ENCODE measurements at regions not wholly inside any gene's neighbourhood (a gene's known extent, or its start where the extent isn't known, plus 50 kb on each side); places are given as distances from the start of the nearest gene placed in this dataset.

- no peak for DNase-seq (ENCODE audit: low read depth)
- H3K4me3 ChIP-seq (ENCODE audit: low read length) = no peak overlapping the region
- no peak for TF ChIP-seq CTCF (conservative IDR thresholded peaks at IDR 0.05; ENCODE audit: low read length)
These were observed 69.9 kb upstream of the PRMT6 start for GRCh38 chr1:106986603-106987002.

DNA sequence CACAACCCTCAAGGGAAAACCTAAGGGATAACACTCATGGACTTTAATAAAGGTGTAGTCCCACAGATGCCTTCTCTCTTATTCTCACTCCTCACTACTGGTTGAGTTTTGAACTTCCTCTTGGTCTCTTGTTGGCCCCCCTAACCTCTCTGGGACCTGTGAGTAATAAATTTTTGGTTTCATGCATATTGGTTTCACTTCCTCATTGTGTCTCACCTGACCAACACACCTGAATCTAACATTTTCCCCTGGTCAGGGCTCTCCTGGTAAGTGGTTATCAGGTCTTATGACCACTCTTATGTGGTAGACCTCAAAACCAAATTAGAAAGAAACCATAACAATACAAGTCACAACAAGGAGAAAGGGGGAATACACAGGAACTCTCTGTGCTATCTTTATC, 60.5 kb upstream of the PRMT6 start:
- H3K4me3 ChIP-seq (ENCODE audit: low read length) = no peak overlapping the region
- no peak for DNase-seq (ENCODE audit: low read depth)
- no peak for TF ChIP-seq CTCF (conservative IDR thresholded peaks at IDR 0.05; ENCODE audit: low read length)

DNA sequence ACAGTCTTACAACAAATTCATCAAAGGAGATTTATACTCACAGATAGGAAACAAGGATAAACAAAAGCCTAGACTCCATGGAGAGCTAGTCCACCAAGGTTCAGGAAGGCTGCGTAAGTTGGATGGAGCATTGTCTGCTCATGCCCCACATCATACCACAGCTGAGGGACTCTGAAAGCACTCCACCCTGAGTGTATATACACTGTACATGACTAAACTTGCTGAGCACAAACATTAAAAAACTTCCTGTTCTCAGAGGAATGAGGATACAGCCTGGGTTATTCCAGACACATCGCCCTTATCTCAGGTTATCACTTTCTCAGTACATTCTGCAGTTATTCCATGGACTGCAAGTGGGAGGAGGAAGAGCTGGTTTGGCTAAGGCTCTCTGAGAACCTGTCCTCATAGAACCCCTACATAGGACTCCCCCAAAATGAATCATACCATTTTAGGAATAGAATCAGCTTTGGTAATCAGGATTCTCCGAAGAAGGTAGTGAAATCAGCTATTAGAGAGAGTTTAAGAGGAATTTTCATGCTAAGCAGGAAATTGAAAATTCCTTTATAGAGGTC, 58.0 kb upstream of the PRMT6 start:
- DNase-seq (ENCODE audit: low read depth) = no peak
- TF ChIP-seq CTCF (conservative IDR thresholded peaks at IDR 0.05; ENCODE audit: low read length) = no peak
- H3K4me3 ChIP-seq (ENCODE audit: low read length) = no peak overlapping the region

GRCh38 chr1:107000902-107001301, 55.6 kb upstream of the PRMT6 start:
- TF ChIP-seq CTCF (conservative IDR thresholded peaks at IDR 0.05; ENCODE audit: low read length) = no peak

GRCh38 chr1:107003972-107004371, 52.5 kb upstream of the PRMT6 start:
- TF ChIP-seq CTCF (conservative IDR thresholded peaks at IDR 0.05; ENCODE audit: low read length) = no peak
- no peak for DNase-seq (ENCODE audit: low read depth)
- no peak overlapping the region for H3K4me3 ChIP-seq (ENCODE audit: low read length)

More at GRCh38 chr1:107000902-107001301, 55.6 kb upstream of the PRMT6 start:
- peak; percentile 41 for DNase-seq (ENCODE audit: low read depth)
- H3K4me3 ChIP-seq (ENCODE audit: low read length) = no peak overlapping the region

GRCh38 chr1:107004421-107004820, 52.1 kb upstream of the PRMT6 start:
- no peak for DNase-seq (ENCODE audit: low read depth)
- TF ChIP-seq CTCF (conservative IDR thresholded peaks at IDR 0.05; ENCODE audit: low read length) = no peak
- H3K4me3 ChIP-seq (ENCODE audit: low read length) = no peak overlapping the region
